ENCODE measurements at regions not wholly inside any gene's neighbourhood (a gene's known extent, or its start where the extent isn't known, plus 50 kb on each side); places are given as distances from the start of the nearest gene placed in this dataset.

- H3K9me3 ChIP-seq, result no peaks in the 10 kb centered on the region
- no peak overlapping the region for H3K4me3 ChIP-seq
- H3K27me3 ChIP-seq, result no peaks in the 10 kb centered on the region
- intact Hi-C loops (cut with DNase I), result no loop called here
- H3K27ac ChIP-seq, result no peak overlapping the region
- H3K4me1 ChIP-seq (ENCODE audit: insufficient read depth), result no peaks in the 10 kb centered on the region
- no peak for TF ChIP-seq POLR2A (IDR thresholded peaks at IDR 0.05)
- TF ChIP-seq CTCF (IDR thresholded peaks at IDR 0.05), result no peak
- TF ChIP-seq EP300 (IDR thresholded peaks at IDR 0.05), result no peak
- no peaks in the 10 kb centered on the region for H3K36me3 ChIP-seq
- DNase-seq, result no peak
- 70 to 77% (median 75%) methylated on average over 3 of the region's 3 CpGs for WGBS, 3 donors
Observed at GRCh38 chr4:162920649-162921048, 246.0 kb downstream of the NAF1 start.

GRCh38 chr4:162912482-162912881 lies 254.2 kb downstream of the NAF1 start:
- 63 to 79% (median 75%) methylated on average over 2 of the region's 2 CpGs for WGBS, 3 donors
- Histone ChIP-seq H3K4me1 (ENCODE audit: insufficient read depth) (no peaks in the 10 kb centered on the region), H3K36me3 (no peaks in the 10 kb centered on the region), H3K4me3 (no peak overlapping the region), H3K9me3 (no peaks in the 10 kb centered on the region), H3K27me3 (no peaks in the 10 kb centered on the region), H3K27ac (no peak overlapping the region)
- DNase-seq, result no peak
- no peak for TF ChIP-seq EP300 (IDR thresholded peaks at IDR 0.05)
- TF ChIP-seq POLR2A (IDR thresholded peaks at IDR 0.05), result no peak
- TF ChIP-seq CTCF (IDR thresholded peaks at IDR 0.05), result no peak
- intact Hi-C loops (cut with DNase I), result no loop called here

- TF ChIP-seq CTCF (IDR thresholded peaks at IDR 0.05) (no peak), POLR2A (IDR thresholded peaks at IDR 0.05) (no peak), EP300 (IDR thresholded peaks at IDR 0.05) (no peak)
- 79 to 86% (median 81%) methylated on average over 3 of the region's 3 CpGs for WGBS, 3 donors
- Histone ChIP-seq H3K4me3 (no peak overlapping the region), H3K36me3 (no peaks in the 10 kb centered on the region), H3K27ac (no peak overlapping the region), H3K9me3 (no peaks in the 10 kb centered on the region), H3K4me1 (ENCODE audit: insufficient read depth) (no peaks in the 10 kb centered on the region), H3K27me3 (no peaks in the 10 kb centered on the region)
- intact Hi-C loops (cut with DNase I), result no loop called here
- no peak for DNase-seq
Observed at GRCh38 chr4:162911349-162911748, 255.3 kb downstream of the NAF1 start.

GRCh38 chr4:162909952-162910351 lies 256.7 kb downstream of the NAF1 start:
- intact Hi-C loops (cut with DNase I), result no loop called here
- Histone ChIP-seq H3K36me3 (no peaks in the 10 kb centered on the region), H3K9me3 (no peaks in the 10 kb centered on the region), H3K27ac (no peak overlapping the region), H3K4me1 (ENCODE audit: insufficient read depth) (no peaks in the 10 kb centered on the region), H3K27me3 (no peaks in the 10 kb centered on the region), H3K4me3 (no peak overlapping the region)
- 66 to 81% (median 72%) methylated on average over 2 of the region's 2 CpGs for WGBS, 3 donors
- DNase-seq, result no peak
- no peak for TF ChIP-seq POLR2A (IDR thresholded peaks at IDR 0.05)
- no peak for TF ChIP-seq CTCF (IDR thresholded peaks at IDR 0.05)
- TF ChIP-seq EP300 (IDR thresholded peaks at IDR 0.05), result no peak

GRCh38 chr4:162894387-162894786 lies 272.3 kb downstream of the NAF1 start:
- no peak overlapping the region for H3K4me3 ChIP-seq
- intact Hi-C loops (cut with DNase I), result no loop called here
- H3K36me3 ChIP-seq, result no peaks in the 10 kb centered on the region
- no peak for DNase-seq
- no peaks in the 10 kb centered on the region for H3K9me3 ChIP-seq
- TF ChIP-seq POLR2A (IDR thresholded peaks at IDR 0.05) (no peak), CTCF (IDR thresholded peaks at IDR 0.05) (no peak), EP300 (IDR thresholded peaks at IDR 0.05) (no peak)
- H3K27me3 ChIP-seq, result no peaks in the 10 kb centered on the region
- no peaks in the 10 kb centered on the region for H3K4me1 ChIP-seq (ENCODE audit: insufficient read depth)
- 50 to 51% (median 51%) methylated on average over 3 of the region's 3 CpGs for WGBS, 3 donors
- no peak overlapping the region for H3K27ac ChIP-seq
